ENCODE measurements at regions not wholly inside any gene's neighbourhood (a gene's known extent, or its start where the extent isn't known, plus 50 kb on each side); places are given as distances from the start of the nearest gene placed in this dataset.
"Not testable (repeated sequence)": the region's sequence is repeated elsewhere in the genome, so short reads cannot be mapped to it uniquely, and the experiment has no call there.

- no peak for DNase-seq
Observed at GRCh38 chr6:169868458-169868857, 117.0 kb downstream of the ERMARD start.

DNA sequence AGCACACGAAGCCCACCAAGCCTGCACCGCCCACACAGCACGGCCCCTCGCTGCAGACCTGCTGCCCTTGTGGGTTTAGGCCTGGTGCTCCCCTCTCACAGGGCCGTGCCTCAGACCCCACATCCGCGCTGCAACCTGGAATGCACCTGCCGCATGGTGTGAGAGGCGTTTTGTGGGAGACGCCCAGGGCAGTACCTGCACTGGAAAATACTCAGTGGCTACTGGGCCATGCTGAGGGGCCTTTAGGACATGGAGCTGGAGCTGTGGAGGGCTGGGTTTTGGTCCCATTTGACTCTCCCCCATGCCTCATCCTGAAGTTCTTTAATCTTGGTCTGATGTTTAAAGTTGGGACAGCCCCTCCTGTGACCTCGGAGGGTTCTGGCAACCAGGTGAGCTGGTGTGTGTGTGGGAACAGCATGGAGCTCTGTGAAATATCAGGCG lies 116.3 kb downstream of the ERMARD start:
- no peak for DNase-seq

- DNase-seq, result no peak
Observed at GRCh38 chr6:169866668-169867521, 115.5 kb downstream of the ERMARD start.

DNA sequence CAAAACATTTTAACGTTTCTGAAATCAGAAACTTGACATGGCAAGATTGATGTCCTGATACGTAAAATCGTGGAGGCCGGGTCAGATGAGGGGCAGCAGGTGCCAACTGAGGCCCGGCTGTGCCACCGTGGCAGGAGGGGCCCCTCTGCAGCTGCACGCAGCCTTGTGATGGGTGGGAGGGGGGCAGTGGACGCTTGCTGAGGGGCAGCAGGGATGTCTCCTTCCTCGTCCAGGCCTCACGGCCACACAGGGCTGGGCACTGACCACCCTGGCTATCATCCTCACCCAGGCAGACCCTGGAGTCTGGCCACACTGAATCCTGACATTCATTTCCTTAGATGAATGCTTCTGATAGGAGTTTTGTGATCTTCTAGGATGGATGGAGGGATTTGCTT lies 114.7 kb downstream of the ERMARD start:
- no peak for DNase-seq

GRCh38 chr6:169865346-169866139 lies 114.1 kb downstream of the ERMARD start:
- DNase-seq, result no peak

DNA sequence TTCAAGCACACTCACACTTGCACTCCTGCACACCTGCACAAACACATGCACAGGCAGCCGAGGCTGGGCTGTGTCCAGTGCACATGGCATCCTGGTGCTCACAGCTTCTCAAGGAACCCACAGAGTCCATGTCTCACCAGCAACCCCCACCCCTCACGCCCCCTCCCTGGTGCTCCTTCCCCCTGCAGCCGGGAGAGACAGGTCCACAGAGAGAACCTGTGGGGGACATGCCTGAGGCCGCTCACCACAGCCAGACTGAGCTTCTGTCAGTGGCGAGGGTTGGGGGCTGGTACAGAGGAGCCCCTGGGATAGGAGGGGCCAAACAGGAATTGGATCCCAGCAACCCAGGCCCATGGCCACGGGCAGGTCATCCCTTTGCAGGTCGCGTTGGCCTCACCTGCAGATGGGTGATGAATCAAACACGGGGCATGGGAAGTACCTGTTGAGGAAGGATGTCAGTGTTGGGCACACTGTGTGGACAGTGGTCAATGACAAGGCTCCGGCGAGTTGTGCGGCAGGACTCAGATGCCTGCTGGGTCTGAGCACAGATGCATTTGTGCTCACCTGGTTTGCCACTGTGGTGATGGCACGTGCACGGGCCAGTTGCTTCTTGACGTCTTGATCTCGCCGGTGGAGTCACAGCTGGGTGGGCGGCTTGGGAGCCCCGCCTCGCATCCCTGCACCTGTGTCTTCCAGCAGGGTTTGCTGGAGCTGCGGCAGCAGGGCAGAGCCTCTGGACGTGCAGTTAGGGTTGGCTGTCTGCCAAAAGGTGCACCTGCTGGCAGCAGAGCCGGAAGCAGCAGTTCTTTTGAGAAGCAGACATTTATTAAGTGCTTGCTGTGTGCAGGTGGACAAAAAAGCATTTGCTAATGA lies 113.0 kb downstream of the ERMARD start:
- DNase-seq, result peak; percentile 84

DNA sequence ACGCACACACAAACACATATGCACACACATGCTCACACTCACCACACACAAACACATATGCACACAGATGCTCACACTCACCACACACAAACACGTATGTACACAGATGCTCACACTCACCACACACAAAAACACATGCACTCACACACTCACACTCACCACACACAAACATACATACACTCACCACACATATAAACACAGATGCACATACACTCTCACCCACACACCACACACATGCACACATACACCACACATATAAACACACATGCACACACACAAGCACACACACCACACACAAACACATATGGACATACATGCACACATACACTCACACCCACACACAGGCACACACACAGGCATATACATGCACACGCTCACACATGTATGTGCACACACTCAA lies 112.3 kb downstream of the ERMARD start:
- DNase-seq, result no peak

- peak; percentile 59 for DNase-seq
Observed at GRCh38 chr6:169862892-169863525, 111.6 kb downstream of the ERMARD start.

- no peak for DNase-seq
Observed at GRCh38 chr6:169862043-169862891, 110.8 kb downstream of the ERMARD start.

DNA sequence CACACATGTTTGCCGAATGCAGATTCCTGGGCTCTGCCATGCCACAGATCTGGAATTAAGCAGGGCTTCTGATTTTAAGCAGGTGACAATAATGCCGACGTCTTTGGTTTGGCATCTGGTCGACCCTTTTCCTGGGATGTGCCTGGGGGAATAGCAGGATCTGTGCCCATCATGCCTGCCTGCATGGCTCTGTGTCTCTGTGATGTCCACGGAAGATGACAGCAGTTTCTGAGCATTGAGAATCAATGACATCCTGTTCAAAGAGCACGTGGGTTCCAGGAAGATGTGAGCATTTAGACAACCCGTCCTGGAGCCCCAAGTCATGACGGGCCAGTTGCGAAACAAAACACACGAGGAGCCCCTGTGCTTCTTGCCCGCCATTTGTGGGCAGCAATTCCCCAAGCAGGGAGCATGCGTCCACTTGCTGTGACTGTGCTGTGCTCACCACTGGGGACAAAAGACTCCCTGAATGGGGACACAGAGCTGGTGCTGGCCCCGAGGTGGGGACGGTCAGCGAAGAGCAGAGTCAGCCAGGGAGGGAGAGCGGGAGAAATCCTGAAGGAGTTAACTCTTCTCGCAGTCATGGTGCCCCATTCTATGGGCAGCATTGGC lies 110.1 kb downstream of the ERMARD start:
- no peak for DNase-seq

GRCh38 chr6:169859978-169860703 lies 108.7 kb downstream of the ERMARD start:
- DNase-seq, result no peak

- DNase-seq, result no peak
Observed at GRCh38 chr6:169859401-169859977, 108.1 kb downstream of the ERMARD start.

DNA sequence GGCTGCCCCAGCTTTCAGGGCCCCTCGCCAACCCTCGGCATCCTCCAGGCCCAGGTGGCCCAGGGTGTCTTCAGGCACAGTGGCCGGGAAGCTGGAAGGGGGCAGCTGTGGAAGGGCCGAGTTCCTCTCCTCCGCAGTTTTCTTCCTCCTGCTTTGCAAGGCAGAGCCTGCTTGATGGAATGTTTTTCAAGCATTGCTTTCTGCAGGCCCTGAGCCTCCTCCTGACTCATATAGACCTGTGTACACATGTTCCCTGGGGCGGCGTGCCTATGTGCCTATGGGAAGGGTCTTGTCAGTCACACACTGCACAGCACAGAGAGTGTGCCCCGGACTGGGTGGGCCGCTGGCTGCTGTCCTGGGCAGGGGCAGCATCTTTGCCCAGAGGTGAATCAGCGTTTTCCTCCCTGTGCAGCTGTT lies 107.5 kb downstream of the ERMARD start:
- DNase-seq, result no peak

DNA sequence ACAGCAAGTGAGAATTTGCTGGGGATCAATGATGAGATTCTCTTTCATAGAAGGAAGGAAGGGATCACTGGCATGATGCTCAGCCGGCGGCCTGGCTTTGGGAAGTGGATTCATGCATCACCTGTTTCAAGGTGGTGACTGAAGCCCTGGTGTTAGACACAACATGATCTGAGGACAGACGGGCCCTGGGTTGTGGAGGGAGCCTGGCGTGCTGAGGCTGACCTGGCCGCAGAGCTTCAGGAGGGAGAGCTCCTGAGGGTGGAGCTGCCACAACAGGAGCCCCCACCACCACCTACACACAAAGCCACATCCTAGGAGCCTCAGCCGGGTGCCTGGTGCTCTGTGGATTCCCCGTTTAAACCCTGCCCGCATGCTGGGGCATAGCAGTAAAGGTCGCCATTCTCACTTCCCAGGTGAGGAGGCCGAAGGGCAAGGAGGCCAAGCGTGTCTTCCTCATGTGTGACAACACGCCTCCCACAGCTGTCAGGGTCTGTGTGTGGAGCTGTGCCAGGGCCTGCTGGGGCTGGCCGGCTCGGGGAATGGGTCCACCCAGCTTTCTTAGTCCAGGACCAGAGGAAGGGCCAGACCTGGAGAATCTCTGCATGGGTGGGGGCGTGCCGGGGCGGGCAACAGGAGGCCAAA lies 107.0 kb downstream of the ERMARD start:
- no peak for DNase-seq

GRCh38 chr6:169857343-169858292 lies 106.2 kb downstream of the ERMARD start:
- no peak for DNase-seq

GRCh38 chr6:169856442-169857342 lies 105.3 kb downstream of the ERMARD start:
- not testable (repeated sequence) for DNase-seq

DNA sequence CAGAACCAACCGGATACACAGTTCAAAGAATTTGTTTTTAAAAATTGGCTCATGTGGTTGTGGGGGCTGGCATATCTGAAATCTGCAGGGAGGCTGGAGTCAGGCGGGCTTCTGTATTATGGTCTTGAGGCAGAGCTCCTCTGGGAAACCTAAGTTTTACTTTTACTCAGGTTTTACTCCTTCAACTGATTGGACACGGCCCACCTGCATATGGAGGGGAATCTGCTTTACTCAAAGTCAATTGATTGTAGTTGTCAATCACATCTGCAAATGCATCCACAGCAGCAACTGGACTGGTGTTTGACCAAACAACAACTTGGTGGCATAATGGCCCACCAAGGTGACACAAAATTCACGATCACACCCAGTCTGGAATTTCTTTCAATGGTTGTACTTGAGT lies 103.4 kb downstream of the ERMARD start:
- no peak for DNase-seq

All from COR-L47 (cell line).